ENCODE measurements at regions not wholly inside any gene's neighbourhood (a gene's known extent, or its start where the extent isn't known, plus 50 kb on each side); places are given as distances from the start of the nearest gene placed in this dataset.

- TF ChIP-seq CTCF (IDR thresholded peaks at IDR 0.05): no peak
- no peak for TF ChIP-seq EZH2 (IDR thresholded peaks at IDR 0.05)
- TF ChIP-seq EZH2phosphoT487 (IDR thresholded peaks at IDR 0.05): no peak
Observed at GRCh38 chr12:89278169-89278568, 74.1 kb downstream of the DUSP6 start.
